GM18519 (cell line): ENCODE measurements at regions not wholly inside any gene's neighbourhood (a gene's known extent, or its start where the extent isn't known, plus 50 kb on each side); places are given as distances from the start of the nearest gene placed in this dataset.
"Not testable (repeated sequence)": the region's sequence is repeated elsewhere in the genome, so short reads cannot be mapped to it uniquely, and the experiment has no call there.

ENCODE experiments used
- ATAC-seq: cut with Tn5 transposase; IDR thresholded peaks from one replicate; pipeline ENCODE4 v1.9.1; 2021; ENCODE audit warnings: mild to moderate bottlenecking, moderate library complexity; ENCODE audit not compliant: unreplicated experiment, low FRiP score

DNA sequence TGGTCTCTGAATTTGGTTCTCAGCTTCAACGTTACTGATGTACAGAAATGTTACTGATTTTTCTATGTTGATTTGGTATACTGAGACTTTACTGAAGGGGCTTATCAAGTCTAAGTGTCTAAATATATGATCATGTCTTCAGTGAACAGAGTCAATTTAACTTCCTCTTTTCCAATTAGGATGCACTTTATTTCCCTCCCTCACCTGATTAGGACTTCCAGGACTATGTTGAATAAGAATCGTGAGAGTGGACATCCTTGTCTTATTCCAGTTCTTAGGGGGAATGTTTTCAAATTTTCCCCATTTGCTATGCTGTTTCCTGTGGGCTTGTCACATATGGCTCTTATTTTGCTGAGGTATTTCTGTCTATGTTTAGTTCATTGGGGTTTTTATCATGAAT, 349.5 kb downstream of the PRR16 start:
- ATAC-seq = no peak

DNA sequence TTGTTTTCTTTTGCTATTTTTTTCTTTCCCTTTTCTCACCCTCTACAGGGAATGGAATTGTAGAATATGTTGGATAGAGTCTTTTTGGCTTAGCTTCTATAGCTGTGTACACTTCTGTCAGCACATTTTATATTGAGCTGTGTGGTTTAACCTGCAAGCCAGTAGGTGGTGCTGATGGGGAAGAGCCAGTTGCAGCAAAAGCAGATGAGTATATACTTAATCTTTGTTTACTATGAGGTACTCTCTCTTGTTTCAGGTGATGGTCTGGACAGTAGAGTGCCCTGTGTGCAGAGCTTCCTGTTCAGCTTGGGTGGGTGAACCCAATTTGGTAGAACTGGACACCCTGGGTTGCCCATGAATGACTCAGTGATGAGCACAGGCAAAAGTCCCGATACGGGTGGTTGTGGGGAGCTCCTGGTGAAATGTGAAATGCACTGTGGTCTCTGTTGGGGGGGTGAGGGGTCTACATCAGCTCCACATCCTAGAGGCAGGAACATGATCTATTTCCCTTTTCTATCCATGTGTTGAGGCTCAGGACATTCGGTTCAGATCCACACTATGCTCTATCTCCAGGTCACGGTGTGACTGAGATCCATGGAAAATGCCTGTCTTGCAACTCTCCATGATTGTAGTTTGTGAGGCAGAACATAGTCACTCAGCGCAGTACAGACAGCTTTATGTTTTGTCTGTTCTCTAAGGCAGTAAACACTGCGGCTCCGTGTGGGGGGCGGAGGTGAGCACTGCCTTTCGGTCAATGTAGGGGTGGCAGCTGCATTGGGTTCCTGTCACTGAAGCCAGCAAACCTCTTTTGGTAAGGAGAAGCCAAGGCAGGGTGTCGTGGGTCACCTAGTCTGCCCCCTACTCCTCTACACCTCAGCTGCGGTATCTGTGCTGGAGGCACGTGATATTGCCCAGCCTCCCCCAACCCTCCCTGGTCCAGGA, 353.2 kb downstream of the PRR16 start:
- no peak for ATAC-seq

DNA sequence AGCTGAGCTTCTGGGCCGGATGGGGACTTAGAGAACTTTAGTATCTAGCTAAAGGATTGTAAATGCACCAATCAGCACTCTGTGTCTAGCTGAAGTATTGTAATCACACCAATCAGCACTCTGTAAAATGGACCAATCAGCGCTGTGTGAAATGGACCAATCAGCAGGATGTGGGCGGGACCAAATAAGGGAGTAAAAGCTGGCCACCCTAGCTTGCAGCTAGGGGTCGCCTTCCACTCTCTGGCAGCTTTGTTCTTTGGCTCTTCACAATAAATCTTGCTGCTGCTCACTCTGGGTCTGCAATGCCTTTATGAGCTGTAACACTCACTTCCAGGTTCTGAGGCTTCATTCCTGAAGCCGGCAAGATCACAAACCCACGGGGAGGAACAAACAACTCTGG, 354.0 kb downstream of the PRR16 start:
- no peak for ATAC-seq

- ATAC-seq = no peak
These were observed 359.2 kb downstream of the PRR16 start for GRCh38 chr5:120823328-120823727.

DNA sequence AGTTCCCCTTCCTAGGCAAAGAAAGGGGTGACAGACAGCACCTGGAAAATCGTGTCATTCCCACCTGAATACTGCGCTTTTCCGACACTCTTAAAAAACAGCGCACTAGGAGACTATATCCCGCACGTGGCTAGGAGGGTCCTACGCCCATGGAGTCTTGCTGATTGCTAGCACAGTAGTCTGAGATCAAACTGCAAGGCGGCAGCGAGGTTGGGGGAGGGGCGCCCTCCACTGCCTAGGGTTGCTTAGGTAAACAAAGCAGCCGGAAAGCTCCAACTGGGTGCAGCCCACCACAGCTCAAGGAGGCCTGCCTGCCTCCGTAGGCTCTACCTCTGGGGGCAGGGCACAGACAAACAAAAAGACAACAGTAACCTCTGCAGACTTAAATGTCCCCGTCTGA, 367.5 kb downstream of the PRR16 start:
- not testable (repeated sequence) for ATAC-seq

GRCh38 chr5:120841830-120842229, 377.7 kb downstream of the PRR16 start:
- ATAC-seq = no peak

GRCh38 chr5:120843390-120843980, 379.4 kb downstream of the PRR16 start:
- ATAC-seq = no peak

DNA sequence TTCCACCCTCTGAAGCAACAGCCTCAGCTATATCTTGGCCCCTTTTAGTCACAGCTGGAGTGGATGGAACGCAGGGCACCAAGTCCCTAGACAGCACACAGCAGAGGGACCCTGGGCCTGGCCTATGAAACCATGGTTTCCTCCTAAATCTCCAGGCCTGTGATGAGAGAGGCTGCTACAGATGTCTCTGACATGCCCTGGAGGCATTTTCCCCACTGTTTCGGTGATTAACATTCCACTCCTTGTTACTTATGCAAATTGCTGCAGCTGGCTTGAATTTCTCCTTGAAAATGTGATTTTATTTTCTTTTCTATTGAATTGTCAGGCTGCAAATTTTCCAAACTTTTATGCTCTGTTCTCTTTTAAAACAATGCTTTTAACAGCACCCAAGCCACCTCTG, 384.8 kb downstream of the PRR16 start:
- ATAC-seq = no peak

GRCh38 chr5:120852222-120852860, 388.2 kb downstream of the PRR16 start:
- no peak for ATAC-seq

DNA sequence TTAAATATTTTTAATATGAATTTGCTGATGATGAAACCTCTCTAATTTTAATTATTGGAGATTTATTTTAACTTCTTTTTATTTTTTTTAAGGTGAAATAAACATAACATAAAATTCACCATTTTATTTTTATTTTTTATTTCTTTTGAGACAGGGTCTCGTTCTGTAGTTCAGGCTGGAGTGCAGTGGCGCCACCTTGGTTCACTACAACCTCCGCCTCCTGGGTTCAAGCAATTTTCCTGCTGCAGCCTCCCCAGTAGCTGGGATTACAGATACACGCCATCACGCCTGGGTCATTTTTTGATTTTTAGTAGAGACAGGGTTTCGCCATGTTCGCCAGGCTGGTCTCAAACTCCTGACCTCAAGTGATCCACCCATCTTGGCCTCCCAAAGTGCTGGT, 402.9 kb downstream of the PRR16 start:
- ATAC-seq = no peak

GRCh38 chr5:120869831-120870230, 405.7 kb downstream of the PRR16 start:
- no peak for ATAC-seq

GRCh38 chr5:120872297-120872696, 408.2 kb downstream of the PRR16 start:
- no peak for ATAC-seq

DNA sequence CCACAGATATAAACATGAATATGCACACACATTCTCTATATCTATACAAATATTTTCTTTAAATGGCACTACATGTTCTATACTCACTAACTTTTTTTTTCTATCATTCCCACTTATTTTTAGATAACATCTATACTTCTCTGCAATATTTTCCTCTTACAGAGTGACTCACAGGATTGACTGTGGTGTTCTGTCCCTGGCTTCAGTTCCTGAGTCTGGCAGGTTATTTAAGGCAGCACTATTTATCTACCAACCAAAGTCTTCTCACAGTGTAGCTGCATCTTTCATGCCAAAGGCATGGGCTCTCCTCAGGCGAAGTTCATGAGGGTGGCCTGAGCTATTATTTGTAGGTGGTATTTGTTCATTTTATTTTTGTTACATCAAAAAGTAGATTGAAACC, 409.0 kb downstream of the PRR16 start:
- ATAC-seq = no peak

GRCh38 chr5:120874081-120874862, 410.2 kb downstream of the PRR16 start:
- no peak for ATAC-seq

GRCh38 chr5:120882038-120882775, 418.1 kb downstream of the PRR16 start:
- no peak for ATAC-seq

- no peak for ATAC-seq
These were observed 422.3 kb downstream of the PRR16 start for GRCh38 chr5:120886351-120886860.

DNA sequence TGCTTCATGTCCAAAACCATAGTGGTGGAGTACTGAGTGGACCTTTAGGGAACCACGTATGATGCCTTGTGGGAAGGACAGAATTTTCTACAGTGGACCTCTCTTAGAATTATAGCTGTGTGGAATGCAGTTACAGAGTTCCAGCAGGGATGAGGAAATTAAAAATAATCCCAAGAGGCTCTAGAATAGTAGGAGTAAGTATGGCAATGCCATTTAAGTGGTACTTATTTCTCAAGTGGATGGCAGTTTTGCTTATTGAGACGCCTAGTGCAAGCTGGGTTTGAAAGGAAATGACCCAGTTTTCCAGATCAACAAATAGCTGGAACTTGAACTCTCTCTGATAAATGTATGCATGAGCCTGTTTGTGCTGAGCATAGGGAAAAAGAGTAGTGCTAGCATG, 431.6 kb downstream of the PRR16 start:
- no peak for ATAC-seq

DNA sequence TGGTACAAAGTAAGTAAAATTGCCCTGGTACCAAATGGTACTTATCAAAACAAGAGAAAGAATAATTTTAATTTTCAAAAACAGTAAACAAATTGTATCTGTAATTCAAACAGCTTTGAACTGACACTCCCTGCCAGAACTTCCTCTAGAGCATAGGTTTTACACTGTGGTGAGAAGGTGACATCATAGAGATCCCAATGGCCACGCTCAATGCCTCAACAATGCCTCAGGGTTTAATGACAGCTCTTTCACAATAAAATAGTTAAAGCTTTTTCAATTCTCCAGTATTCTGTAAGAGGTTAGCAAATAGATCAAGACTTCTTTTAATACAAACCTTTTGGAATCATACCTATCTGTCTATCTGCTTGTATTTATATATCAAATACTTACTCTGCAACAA, 437.1 kb downstream of the PRR16 start:
- ATAC-seq = no peak

DNA sequence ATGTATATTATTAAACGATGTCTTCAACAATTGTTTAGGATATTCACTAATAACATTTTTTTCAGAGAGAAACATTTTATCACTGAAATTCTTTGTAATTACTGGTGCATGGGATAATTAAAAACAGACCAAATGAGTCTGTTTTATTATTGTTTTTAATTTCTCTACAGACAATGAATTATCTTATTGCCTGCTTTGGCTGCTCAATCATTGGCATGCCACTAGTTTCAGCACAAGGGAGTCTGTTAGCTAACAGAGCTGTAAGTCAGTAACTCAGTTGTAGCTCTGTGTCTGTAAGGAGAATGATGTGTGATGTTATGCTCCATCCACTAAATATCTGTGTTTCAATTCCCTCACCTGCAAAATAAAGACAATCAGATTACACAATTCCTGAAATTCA, 443.9 kb downstream of the PRR16 start:
- ATAC-seq = no peak

DNA sequence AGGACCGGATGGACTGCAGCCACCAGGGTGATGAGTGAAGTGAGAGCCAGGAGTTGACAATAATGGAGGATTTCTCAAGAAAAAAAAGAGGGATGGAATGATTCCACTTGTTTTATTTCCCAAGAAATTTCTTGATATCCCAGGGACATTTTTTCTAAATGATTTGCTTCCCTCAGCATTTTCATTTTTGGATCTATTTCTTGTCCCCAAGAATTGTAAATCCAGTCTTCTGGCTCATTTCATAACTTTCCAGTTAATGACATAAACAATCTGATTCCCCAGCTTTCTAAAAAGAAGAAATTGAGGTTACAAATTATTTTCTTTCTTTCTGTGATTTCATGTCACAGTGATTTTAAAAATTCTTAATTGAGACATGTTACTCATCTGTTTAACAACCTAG, 446.5 kb downstream of the PRR16 start:
- no peak for ATAC-seq
